BLaER1 (cell line): ENCODE measurements at regions not wholly inside any gene's neighbourhood (a gene's known extent, or its start where the extent isn't known, plus 50 kb on each side); places are given as distances from the start of the nearest gene placed in this dataset.
"Not testable (repeated sequence)": the region's sequence is repeated elsewhere in the genome, so short reads cannot be mapped to it uniquely, and the experiment has no call there.

Experiments used
- H3K27ac ChIP-seq: shearing (Covaris generic); formaldehyde crosslinking; 2 replicates; pipeline ENCODE4 v1.8.1; 2022
- H3K27me3 ChIP-seq: shearing (Covaris generic); formaldehyde crosslinking; 2 replicates; pipeline ENCODE4 v1.8.1; 2022
- H3K36me3 ChIP-seq: shearing (Covaris generic); formaldehyde crosslinking; 2 replicates; pipeline ENCODE4 v1.8.1; 2022
- H3K4me1 ChIP-seq: shearing (Covaris generic); formaldehyde crosslinking; 2 replicates; pipeline ENCODE4 v1.8.1; 2022
- H3K4me2 ChIP-seq: shearing (Covaris generic); formaldehyde crosslinking; 2 replicates; pipeline ENCODE4 v1.8.1; 2022
- H3K4me3 ChIP-seq: shearing (Covaris generic); formaldehyde crosslinking; 2 replicates; pipeline ENCODE4 v1.8.1; 2022
- H3K9ac ChIP-seq: shearing (Covaris generic); formaldehyde crosslinking; 2 replicates; pipeline ENCODE4 v1.8.1; 2022
- H3K9me3 ChIP-seq: shearing (Covaris generic); formaldehyde crosslinking; 2 replicates; pipeline ENCODE4 v1.8.1; 2022
- H4K20me1 ChIP-seq: shearing (Covaris generic); formaldehyde crosslinking; 2 replicates; pipeline ENCODE4 v1.8.1; 2022
- Cebpa-rat ChIP-seq: shearing (Covaris generic); IDR thresholded peaks from 2 replicates; pipeline ENCODE4 v1.8.1; 2022

GRCh38 chr7:119596651-119597050, 676.3 kb upstream of the KCND2 start:
- H3K9ac ChIP-seq = no peak overlapping the region
- no peak overlapping the region for H3K4me3 ChIP-seq
- peaks cover 8% of the 10 kb centered on the region; the same call in 1 of the 2 replicates for H3K4me1 ChIP-seq
- no peak overlapping the region for H3K27ac ChIP-seq
- H4K20me1 ChIP-seq = no peaks in the 10 kb centered on the region
- TF ChIP-seq Cebpa-rat = no peak
- H3K4me2 ChIP-seq = no peak overlapping the region
- no peaks in the 10 kb centered on the region for H3K36me3 ChIP-seq
- no peaks in the 10 kb centered on the region for H3K9me3 ChIP-seq
- no peaks in the 10 kb centered on the region for H3K27me3 ChIP-seq

DNA sequence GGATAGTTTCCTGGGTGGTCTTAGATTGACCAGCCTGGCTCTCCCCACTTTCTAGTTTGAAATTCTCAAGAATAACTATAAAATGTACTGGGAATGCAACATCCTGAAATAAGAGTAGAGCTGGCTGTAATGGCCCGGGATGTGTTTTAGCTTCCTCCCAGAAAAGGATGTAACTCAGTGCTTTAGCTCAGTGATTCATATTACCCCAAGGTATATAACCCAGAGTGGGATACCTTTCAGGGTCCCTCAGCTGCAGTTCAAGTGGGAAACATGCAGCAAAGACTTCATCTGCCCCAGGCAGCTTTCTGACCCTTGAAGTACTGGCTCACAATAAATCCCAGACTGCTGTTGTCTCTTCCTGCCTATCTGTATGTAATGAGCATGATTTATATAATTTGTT, 666.7 kb upstream of the KCND2 start:
- Histone ChIP-seq H3K27me3 (no peaks in the 10 kb centered on the region), H3K4me1 (no peaks in the 10 kb centered on the region), H3K4me3 (no peak overlapping the region), H3K27ac (no peak overlapping the region), H4K20me1 (no peaks in the 10 kb centered on the region), H3K36me3 (no peaks in the 10 kb centered on the region), H3K9ac (no peak overlapping the region), H3K9me3 (peaks cover 5% of the 10 kb centered on the region; the same call in 1 of the 2 replicates), H3K4me2 (no peak overlapping the region)
- TF ChIP-seq Cebpa-rat = no peak

DNA sequence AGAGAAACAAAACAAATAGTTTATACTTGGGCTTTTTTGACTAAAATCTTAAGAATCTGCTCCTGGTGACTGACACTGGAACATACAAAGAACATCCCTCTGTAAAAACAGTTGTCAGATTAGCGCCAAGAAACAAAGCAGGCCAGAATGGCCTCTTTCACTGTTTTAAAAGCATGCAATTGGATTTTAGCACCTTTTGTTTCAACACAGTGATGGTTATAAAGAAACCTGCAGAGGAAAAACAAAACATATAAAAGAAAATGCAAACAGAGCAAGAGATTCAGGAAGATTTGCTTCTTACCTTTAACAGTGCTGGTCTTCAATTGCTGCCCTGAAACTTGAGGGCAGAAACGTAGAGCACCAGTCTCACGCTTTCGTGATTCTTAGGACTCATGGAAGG, 652.2 kb upstream of the KCND2 start:
- no peaks in the 10 kb centered on the region for H3K27me3 ChIP-seq
- TF ChIP-seq Cebpa-rat = no peak
- H3K4me2 ChIP-seq = no peak overlapping the region
- no peaks in the 10 kb centered on the region for H3K4me1 ChIP-seq
- H3K9ac ChIP-seq = no peak overlapping the region
- no peaks in the 10 kb centered on the region for H3K36me3 ChIP-seq
- no peak overlapping the region for H3K4me3 ChIP-seq
- no peaks in the 10 kb centered on the region for H3K9me3 ChIP-seq
- H3K27ac ChIP-seq = no peak overlapping the region
- H4K20me1 ChIP-seq = no peaks in the 10 kb centered on the region

GRCh38 chr7:119623427-119623826, 649.5 kb upstream of the KCND2 start:
- H3K36me3 ChIP-seq = no peaks in the 10 kb centered on the region
- no peak overlapping the region for H3K9ac ChIP-seq
- no peak overlapping the region for H3K4me2 ChIP-seq
- H3K4me3 ChIP-seq = no peak overlapping the region
- H4K20me1 ChIP-seq = no peaks in the 10 kb centered on the region
- no peaks in the 10 kb centered on the region for H3K27me3 ChIP-seq
- no peak overlapping the region for H3K27ac ChIP-seq
- H3K9me3 ChIP-seq = no peaks in the 10 kb centered on the region
- no peaks in the 10 kb centered on the region for H3K4me1 ChIP-seq
- no peak for TF ChIP-seq Cebpa-rat

- Histone ChIP-seq H3K27me3 (no peaks in the 10 kb centered on the region), H3K4me3 (no peak overlapping the region), H3K36me3 (no peaks in the 10 kb centered on the region), H3K4me1 (no peaks in the 10 kb centered on the region), H3K27ac (no peak overlapping the region), H3K9me3 (no peaks in the 10 kb centered on the region), H4K20me1 (no peaks in the 10 kb centered on the region), H3K9ac (no peak overlapping the region), H3K4me2 (no peak overlapping the region)
- no peak for TF ChIP-seq Cebpa-rat
Observed at GRCh38 chr7:119630406-119630969, 642.5 kb upstream of the KCND2 start.

DNA sequence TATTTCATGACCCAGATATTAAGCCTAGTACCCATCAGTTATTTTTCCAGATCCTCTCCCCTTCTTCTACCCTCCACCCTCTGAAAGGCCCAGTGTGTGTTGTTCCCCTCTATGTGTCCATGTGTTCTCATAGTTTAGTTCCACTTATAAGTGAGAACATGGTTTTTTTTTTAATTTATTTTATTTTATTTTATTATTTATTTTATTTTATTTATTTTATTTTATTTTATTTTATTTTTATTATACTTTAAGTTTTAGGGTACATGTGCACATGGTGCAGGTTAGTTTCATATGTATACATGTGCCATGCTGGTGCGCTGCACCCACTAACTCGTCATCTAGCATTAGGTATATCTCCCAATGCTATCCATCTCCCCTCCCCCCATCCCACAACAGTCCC, 639.2 kb upstream of the KCND2 start:
- H3K9ac ChIP-seq, H3K27ac ChIP-seq, H3K4me1 ChIP-seq, H3K9me3 ChIP-seq, H3K4me2 ChIP-seq, H4K20me1 ChIP-seq, H3K36me3 ChIP-seq, H3K4me3 ChIP-seq, H3K27me3 ChIP-seq: not testable (repeated sequence)

GRCh38 chr7:119640326-119640725, 632.6 kb upstream of the KCND2 start:
- Histone ChIP-seq H3K9ac (no peak overlapping the region), H3K27ac (no peak overlapping the region), H3K9me3 (no peaks in the 10 kb centered on the region), H3K36me3 (no peaks in the 10 kb centered on the region), H3K4me1 (no peaks in the 10 kb centered on the region), H4K20me1 (no peaks in the 10 kb centered on the region), H3K27me3 (no peaks in the 10 kb centered on the region), H3K4me2 (no peak overlapping the region), H3K4me3 (no peak overlapping the region)
- no peak for TF ChIP-seq Cebpa-rat

DNA sequence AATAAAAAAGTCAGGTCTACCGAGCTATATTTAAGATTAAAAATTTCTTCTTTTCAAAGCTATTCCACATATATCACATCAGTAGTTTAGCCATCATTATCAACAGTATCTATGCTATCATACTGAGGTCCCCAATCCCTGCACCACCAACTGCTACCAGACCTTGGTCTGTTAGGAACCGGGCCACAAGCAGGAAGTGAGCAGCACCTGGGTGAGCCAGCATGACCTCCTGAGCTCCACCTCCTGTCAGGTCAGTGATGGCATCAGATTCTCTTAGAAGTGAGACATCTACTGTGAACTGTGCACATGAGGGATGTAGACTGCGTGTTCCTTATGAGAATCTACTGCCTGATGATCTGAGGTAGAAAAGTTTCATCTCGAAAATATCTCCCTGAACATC, 632.1 kb upstream of the KCND2 start:
- no peaks in the 10 kb centered on the region for H3K4me1 ChIP-seq
- no peak overlapping the region for H3K4me3 ChIP-seq
- H3K4me2 ChIP-seq = no peak overlapping the region
- H3K9me3 ChIP-seq = no peaks in the 10 kb centered on the region
- no peak for TF ChIP-seq Cebpa-rat
- no peaks in the 10 kb centered on the region for H3K27me3 ChIP-seq
- H3K27ac ChIP-seq = no peak overlapping the region
- H4K20me1 ChIP-seq = no peaks in the 10 kb centered on the region
- no peak overlapping the region for H3K9ac ChIP-seq
- H3K36me3 ChIP-seq = no peaks in the 10 kb centered on the region

- no peaks in the 10 kb centered on the region for H3K36me3 ChIP-seq
- H3K27ac ChIP-seq = no peak overlapping the region
- H4K20me1 ChIP-seq = no peaks in the 10 kb centered on the region
- no peaks in the 10 kb centered on the region for H3K27me3 ChIP-seq
- no peak overlapping the region for H3K4me3 ChIP-seq
- H3K9ac ChIP-seq = no peak overlapping the region
- no peaks in the 10 kb centered on the region for H3K9me3 ChIP-seq
- H3K4me1 ChIP-seq = no peaks in the 10 kb centered on the region
- no peak overlapping the region for H3K4me2 ChIP-seq
- TF ChIP-seq Cebpa-rat = no peak
Observed at GRCh38 chr7:119643558-119643957, 629.4 kb upstream of the KCND2 start.

GRCh38 chr7:119647286-119647685, 625.7 kb upstream of the KCND2 start:
- Histone ChIP-seq H3K27ac (no peak overlapping the region), H3K9ac (no peak overlapping the region), H4K20me1 (no peaks in the 10 kb centered on the region), H3K4me2 (no peak overlapping the region), H3K36me3 (no peaks in the 10 kb centered on the region), H3K27me3 (no peaks in the 10 kb centered on the region), H3K4me1 (no peaks in the 10 kb centered on the region), H3K9me3 (no peaks in the 10 kb centered on the region), H3K4me3 (no peak overlapping the region)
- TF ChIP-seq Cebpa-rat = no peak

DNA sequence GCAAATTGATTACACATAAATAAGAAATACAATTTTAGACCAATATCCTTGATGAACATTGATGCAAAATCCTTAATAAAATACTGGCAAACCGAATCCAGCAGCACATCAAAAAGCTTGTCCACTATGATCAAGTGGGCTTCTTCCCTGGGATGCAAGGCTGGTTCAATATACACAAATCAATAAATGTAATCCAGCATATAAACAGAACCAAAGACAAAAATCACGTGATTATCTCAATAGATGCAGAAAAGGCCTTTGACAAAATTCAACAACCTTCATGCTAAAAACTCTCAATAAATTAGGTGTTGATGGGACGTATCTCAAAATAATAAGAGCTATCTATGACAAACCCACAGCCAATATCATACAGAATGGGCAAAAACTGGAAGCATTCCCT, 624.2 kb upstream of the KCND2 start:
- H3K9me3 ChIP-seq, H3K4me2 ChIP-seq: not testable (repeated sequence)

More for the DNA sequence above, 624.2 kb upstream of the KCND2 start:
- not testable (repeated sequence) for H3K4me3 ChIP-seq, H3K4me1 ChIP-seq, H4K20me1 ChIP-seq, H3K27ac ChIP-seq, H3K9ac ChIP-seq, H3K27me3 ChIP-seq, H3K36me3 ChIP-seq
